SH-SY5Y (cell line): ENCODE measurements at regions not wholly inside any gene's neighbourhood (a gene's known extent, or its start where the extent isn't known, plus 50 kb on each side); places are given as distances from the start of the nearest gene placed in this dataset.

Source experiments
- GATA2 ChIP-seq: IDR thresholded peaks from 2 replicates; pipeline ENCODE4 v1.6.1; 2011; ENCODE audit warnings: mild to moderate bottlenecking, low read depth, low read length
- GATA3 ChIP-seq: IDR thresholded peaks from 2 replicates; pipeline ENCODE4 v1.6.1; 2011; ENCODE audit warnings: low read depth, mild to moderate bottlenecking, low read length, moderate library complexity

- TF ChIP-seq GATA3 (no peak), GATA2 (no peak)
These were observed 77.0 kb downstream of the DIO2 start for GRCh38 chr14:80134321-80134720.
